HG03354 (cell line): ENCODE measurements at regions not wholly inside any gene's neighbourhood (a gene's known extent, or its start where the extent isn't known, plus 50 kb on each side); places are given as distances from the start of the nearest gene placed in this dataset.

Source experiments
- ATAC-seq: cut with Tn5 transposase; IDR thresholded peaks from one replicate; pipeline ENCODE4 v1.9.1; 2021; ENCODE audit warnings: mild to moderate bottlenecking; ENCODE audit not compliant: unreplicated experiment, poor library complexity, severe bottlenecking

- ATAC-seq: no peak
Measured at GRCh38 chr13:73622381-73622780, 511.8 kb downstream of the KLF12 start.

- no peak for ATAC-seq
Measured at GRCh38 chr13:73618275-73618865, 515.8 kb downstream of the KLF12 start.

- ATAC-seq: no peak
Measured at GRCh38 chr13:73616861-73617260, 517.3 kb downstream of the KLF12 start.

GRCh38 chr13:73610799-73611592, 523.2 kb downstream of the KLF12 start:
- no peak for ATAC-seq

- ATAC-seq: no peak
Measured at GRCh38 chr13:73608711-73609485, 525.3 kb downstream of the KLF12 start.

- no peak for ATAC-seq
Measured at GRCh38 chr13:73608157-73608516, 526.1 kb downstream of the KLF12 start.

- no peak for ATAC-seq
Measured at GRCh38 chr13:73607489-73608156, 526.6 kb downstream of the KLF12 start.

GRCh38 chr13:73603646-73604045, 530.6 kb downstream of the KLF12 start:
- ATAC-seq: no peak

GRCh38 chr13:73602295-73602694, 531.9 kb downstream of the KLF12 start:
- ATAC-seq: no peak

- no peak for ATAC-seq
Measured at GRCh38 chr13:73601708-73602107, 532.5 kb downstream of the KLF12 start.

- ATAC-seq: no peak
Measured at GRCh38 chr13:73599232-73600128, 534.7 kb downstream of the KLF12 start.

- no peak for ATAC-seq
Measured at GRCh38 chr13:73598020-73598712, 536.0 kb downstream of the KLF12 start.

GRCh38 chr13:73596382-73596781, 537.6 kb downstream of the KLF5 start:
- no peak for ATAC-seq

- no peak for ATAC-seq
Measured at GRCh38 chr13:73593199-73593765, 534.5 kb downstream of the KLF5 start.

GRCh38 chr13:73591861-73592260, 533.1 kb downstream of the KLF5 start:
- ATAC-seq: no peak

- ATAC-seq: no peak
Measured at GRCh38 chr13:73590795-73591194, 532.0 kb downstream of the KLF5 start.

- no peak for ATAC-seq
Measured at GRCh38 chr13:73585236-73585635, 526.4 kb downstream of the KLF5 start.

GRCh38 chr13:73583331-73583730, 524.5 kb downstream of the KLF5 start:
- ATAC-seq: no peak
